ENCODE measurements at regions not wholly inside any gene's neighbourhood (a gene's known extent, or its start where the extent isn't known, plus 50 kb on each side); places are given as distances from the start of the nearest gene placed in this dataset.

DNA sequence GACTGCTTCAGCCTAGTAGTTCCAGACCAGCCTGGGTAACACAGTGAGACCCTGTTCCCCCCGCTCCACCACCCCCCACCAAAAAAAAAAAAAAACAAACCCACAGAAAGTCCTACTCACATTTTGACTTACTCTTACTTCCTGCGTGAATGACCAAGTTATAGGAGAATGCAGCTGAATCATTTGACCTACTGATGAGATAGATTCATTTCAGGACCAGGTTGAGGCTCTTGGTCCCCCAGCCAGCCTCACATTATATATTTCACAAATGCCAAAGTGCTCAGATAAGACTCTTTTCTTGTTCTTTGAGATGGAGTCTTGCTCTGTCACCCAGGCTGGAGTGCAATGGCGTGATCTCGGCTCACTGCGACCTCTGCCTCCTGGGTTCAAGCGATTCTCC lies 70.2 kb downstream of the KLF5 start:
- DNase-seq = no peak

All from NCI-H1048 (cell line).